ENCODE measurements at regions not wholly inside any gene's neighbourhood (a gene's known extent, or its start where the extent isn't known, plus 50 kb on each side); places are given as distances from the start of the nearest gene placed in this dataset.

DNA sequence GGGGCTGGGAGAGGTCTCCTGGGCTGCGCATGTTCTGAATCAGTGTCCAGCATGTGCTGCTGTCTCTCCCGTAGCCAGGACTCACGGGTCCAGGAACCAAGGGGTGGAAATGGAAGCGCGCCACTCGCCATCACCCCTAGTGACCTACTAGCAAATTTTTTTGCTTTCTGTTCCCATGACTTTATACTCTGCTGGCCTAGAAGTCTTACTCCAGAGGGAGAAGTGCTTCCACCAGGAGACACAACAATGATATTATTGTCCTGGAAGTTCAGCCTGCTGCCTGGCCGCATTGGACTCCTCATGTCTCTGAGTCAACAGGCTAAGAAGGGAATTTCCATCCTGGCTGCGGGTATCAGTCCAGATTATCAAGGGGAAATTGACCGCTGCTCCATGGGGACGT, 729.7 kb downstream of the BRD1 start:
- intact Hi-C loops (cut with micrococcal nuclease; ENCODE audit: unreplicated experiment), result no loop called here
- ATAC-seq, result no peak
- Histone ChIP-seq H3K27ac (ENCODE audit: extremely low read length, insufficient read depth, low read length) (no peak overlapping the region), H3K4me2 (ENCODE audit: low read depth, low read length) (no peak overlapping the region), H3K79me2 (ENCODE audit: insufficient read depth, low read length) (no peaks in the 10 kb centered on the region), H3K9me3 (ENCODE audit: low read length) (no peaks in the 10 kb centered on the region), H3K27me3 (ENCODE audit: control insufficient read depth in 1 of 2, insufficient read depth in 2 of 2, low read length in 2 of 2) (peaks cover 6 to 62% of the 10 kb centered on the region in 2 experiments), H3K36me3 (replicated peaks in 1 of 2; ENCODE audit: control insufficient read depth in 1 of 2, insufficient read depth in 2 of 2, low read length in 2 of 2) (no peaks in the 10 kb centered on the region), H3K9ac (ENCODE audit: insufficient read depth, low read depth, low read length) (no peak overlapping the region), H4K20me1 (ENCODE audit: insufficient read depth, low read length) (no peaks in the 10 kb centered on the region), H2AFZ (ENCODE audit: low read length) (no peak overlapping the region), H3K4me1 (ENCODE audit: insufficient read depth, low read length) (no peaks in the 10 kb centered on the region), H3K4me3 (replicated peaks in 1 of 3; ENCODE audit: insufficient read depth in 1 of 3, low read depth in 2 of 3, low read length in 3 of 3) (no peak overlapping the region)
- WGBS (ENCODE audit: low lambda C conversion rate), result 56% methylated on average over 7 of the region's 10 CpGs
- no TSS peak for BruUV-seq (replicated peaks)
- no peak for FAIRE-seq
- ChIA-PET POLR2A (no interaction called here), CTCF (ENCODE audit: low intra/inter-chr PET ratio, low total read pairs) (no interaction called here)
- TF ChIP-seq ZNF788 (CRISPR knock-in tag; IDR thresholded peaks at IDR 0.05; ENCODE audit: borderline replicate concordance) (no peak), NR2F2 (IDR thresholded peaks at IDR 0.05; ENCODE audit: borderline replicate concordance, low read depth) (no peak), ZNF501 (CRISPR knock-in tag; IDR thresholded peaks at IDR 0.05) (no peak), ZNF816 (CRISPR knock-in tag; IDR thresholded peaks at IDR 0.05; ENCODE audit: borderline replicate concordance) (no peak), SIN3B (IDR thresholded peaks at IDR 0.05; ENCODE audit: low read length) (no peak), ARID2 (CRISPR knock-in tag; IDR thresholded peaks at IDR 0.05; ENCODE audit: borderline replicate concordance) (no peak), ZNF724P (CRISPR knock-in tag; IDR thresholded peaks at IDR 0.05; ENCODE audit: borderline replicate concordance) (no peak), XRCC5 (optimal IDR thresholded peaks at IDR 0.05; ENCODE audit: low read length) (no peak)
- TF ChIP-seq, protein P1, sequence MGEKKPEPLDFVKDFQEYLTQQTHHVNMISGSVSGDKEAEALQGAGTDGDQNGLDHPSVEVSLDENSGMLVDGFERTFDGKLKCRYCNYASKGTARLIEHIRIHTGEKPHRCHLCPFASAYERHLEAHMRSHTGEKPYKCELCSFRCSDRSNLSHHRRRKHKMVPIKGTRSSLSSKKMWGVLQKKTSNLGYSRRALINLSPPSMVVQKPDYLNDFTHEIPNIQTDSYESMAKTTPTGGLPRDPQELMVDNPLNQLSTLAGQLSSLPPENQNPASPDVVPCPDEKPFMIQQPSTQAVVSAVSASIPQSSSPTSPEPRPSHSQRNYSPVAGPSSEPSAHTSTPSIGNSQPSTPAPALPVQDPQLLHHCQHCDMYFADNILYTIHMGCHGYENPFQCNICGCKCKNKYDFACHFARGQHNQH (CRISPR knock-in tag; IDR thresholded peaks at IDR 0.05), result no peak
- TF ChIP-seq, protein P2, sequence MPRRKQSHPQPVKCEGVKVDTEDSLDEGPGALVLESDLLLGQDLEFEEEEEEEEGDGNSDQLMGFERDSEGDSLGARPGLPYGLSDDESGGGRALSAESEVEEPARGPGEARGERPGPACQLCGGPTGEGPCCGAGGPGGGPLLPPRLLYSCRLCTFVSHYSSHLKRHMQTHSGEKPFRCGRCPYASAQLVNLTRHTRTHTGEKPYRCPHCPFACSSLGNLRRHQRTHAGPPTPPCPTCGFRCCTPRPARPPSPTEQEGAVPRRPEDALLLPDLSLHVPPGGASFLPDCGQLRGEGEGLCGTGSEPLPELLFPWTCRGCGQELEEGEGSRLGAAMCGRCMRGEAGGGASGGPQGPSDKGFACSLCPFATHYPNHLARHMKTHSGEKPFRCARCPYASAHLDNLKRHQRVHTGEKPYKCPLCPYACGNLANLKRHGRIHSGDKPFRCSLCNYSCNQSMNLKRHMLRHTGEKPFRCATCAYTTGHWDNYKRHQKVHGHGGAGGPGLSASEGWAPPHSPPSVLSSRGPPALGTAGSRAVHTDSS (CRISPR knock-in tag; conservative IDR thresholded peaks at IDR 0.05), result no peak
- TF ChIP-seq, protein P3, sequence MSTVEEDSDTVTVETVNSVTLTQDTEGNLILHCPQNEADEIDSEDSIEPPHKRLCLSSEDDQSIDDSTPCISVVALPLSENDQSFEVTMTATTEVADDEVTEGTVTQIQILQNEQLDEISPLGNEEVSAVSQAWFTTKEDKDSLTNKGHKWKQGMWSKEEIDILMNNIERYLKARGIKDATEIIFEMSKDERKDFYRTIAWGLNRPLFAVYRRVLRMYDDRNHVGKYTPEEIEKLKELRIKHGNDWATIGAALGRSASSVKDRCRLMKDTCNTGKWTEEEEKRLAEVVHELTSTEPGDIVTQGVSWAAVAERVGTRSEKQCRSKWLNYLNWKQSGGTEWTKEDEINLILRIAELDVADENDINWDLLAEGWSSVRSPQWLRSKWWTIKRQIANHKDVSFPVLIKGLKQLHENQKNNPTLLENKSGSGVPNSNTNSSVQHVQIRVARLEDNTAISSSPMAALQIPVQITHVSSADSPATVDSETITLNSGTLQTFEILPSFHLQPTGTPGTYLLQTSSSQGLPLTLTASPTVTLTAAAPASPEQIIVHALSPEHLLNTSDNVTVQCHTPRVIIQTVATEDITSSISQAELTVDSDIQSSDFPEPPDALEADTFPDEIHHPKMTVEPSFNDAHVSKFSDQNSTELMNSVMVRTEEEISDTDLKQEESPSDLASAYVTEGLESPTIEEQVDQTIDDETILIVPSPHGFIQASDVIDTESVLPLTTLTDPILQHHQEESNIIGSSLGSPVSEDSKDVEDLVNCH (CRISPR knock-in tag; IDR thresholded peaks at IDR 0.05), result no peak
- TF ChIP-seq, protein P4, sequence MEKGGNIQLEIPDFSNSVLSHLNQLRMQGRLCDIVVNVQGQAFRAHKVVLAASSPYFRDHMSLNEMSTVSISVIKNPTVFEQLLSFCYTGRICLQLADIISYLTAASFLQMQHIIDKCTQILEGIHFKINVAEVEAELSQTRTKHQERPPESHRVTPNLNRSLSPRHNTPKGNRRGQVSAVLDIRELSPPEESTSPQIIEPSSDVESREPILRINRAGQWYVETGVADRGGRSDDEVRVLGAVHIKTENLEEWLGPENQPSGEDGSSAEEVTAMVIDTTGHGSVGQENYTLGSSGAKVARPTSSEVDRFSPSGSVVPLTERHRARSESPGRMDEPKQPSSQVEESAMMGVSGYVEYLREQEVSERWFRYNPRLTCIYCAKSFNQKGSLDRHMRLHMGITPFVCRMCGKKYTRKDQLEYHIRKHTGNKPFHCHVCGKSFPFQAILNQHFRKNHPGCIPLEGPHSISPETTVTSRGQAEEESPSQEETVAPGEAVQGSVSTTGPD (CRISPR knock-in tag; IDR thresholded peaks at IDR 0.05), result no peak
- TF ChIP-seq, protein P5, sequence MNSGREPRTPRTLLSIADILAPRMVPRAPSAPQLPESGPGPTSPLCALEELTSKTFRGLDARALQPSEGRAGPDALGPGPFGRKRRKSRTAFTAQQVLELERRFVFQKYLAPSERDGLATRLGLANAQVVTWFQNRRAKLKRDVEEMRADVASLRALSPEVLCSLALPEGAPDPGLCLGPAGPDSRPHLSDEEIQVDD (CRISPR knock-in tag; IDR thresholded peaks at IDR 0.05; ENCODE audit: borderline replicate concordance), result no peak
- in situ Hi-C loops (cut with HindIII; ENCODE audit: extremely low pct_ligation_motif_present, low pct_unique_long_range_greater_than_20kb), result no loop called here
- DNase-seq (ENCODE audit: low spot score), result no peak

All from HepG2 (cell line).